Mucosa of rectum (tissue), 2 donors: ENCODE measurements at regions not wholly inside any gene's neighbourhood (a gene's known extent, or its start where the extent isn't known, plus 50 kb on each side); places are given as distances from the start of the nearest gene placed in this dataset.

ENCODE experiments used
- H3K27ac ChIP-seq, 2 donors: one replicate each; pipeline ENCODE4 v1.7.0; 2013; ENCODE audit warnings: inconsistent platforms in 2 of 2, low read depth in 2 of 2, low read length in 2 of 2
- H3K27me3 ChIP-seq, 2 donors: one replicate each; pipeline ENCODE4 v1.7.0; 2013; ENCODE audit warnings: low read length in 2 of 2; ENCODE audit not compliant: control insufficient read depth in 2 of 2, insufficient read depth in 2 of 2
- H3K36me3 ChIP-seq, 2 donors: one replicate each; pipeline ENCODE4 v1.7.0; 2013; ENCODE audit warnings: low read length in 2 of 2; ENCODE audit not compliant: control insufficient read depth in 2 of 2, insufficient read depth in 2 of 2
- H3K4me1 ChIP-seq, 2 donors: one replicate each; pipeline ENCODE4 v1.7.0; 2013; ENCODE audit warnings: low read length in 2 of 2, mild to moderate bottlenecking in 1 of 2; ENCODE audit not compliant: control insufficient read depth in 2 of 2, insufficient read depth in 2 of 2
- H3K4me3 ChIP-seq, 2 donors: one replicate each; pipeline ENCODE4 v1.7.0; 2013; ENCODE audit warnings: low read length in 2 of 2
- H3K9ac ChIP-seq, 2 donors: one replicate each; pipeline ENCODE4 v1.7.0; 2013; ENCODE audit warnings: low read length in 2 of 2, low read depth in 1 of 2, mild to moderate bottlenecking in 1 of 2
- H3K9me3 ChIP-seq, 2 donors: one replicate each; pipeline ENCODE4 v1.7.0; 2013; ENCODE audit warnings: low read length in 2 of 2; ENCODE audit not compliant: control insufficient read depth in 2 of 2
- donor health status: healthy.
- donor health status: Normal muscosa, but diverticular disease.

- Histone ChIP-seq H3K4me3 (no peak overlapping the region), H3K36me3 (no peaks in the 10 kb centered on the region), H3K4me1 (no peaks in the 10 kb centered on the region), H3K27me3 (no peaks in the 10 kb centered on the region), H3K9ac (no peak overlapping the region), H3K9me3 (no peaks in the 10 kb centered on the region), H3K27ac (no peak overlapping the region)
Observed at GRCh38 chr4:14769993-14770392, 232.3 kb upstream of the CPEB2 start.

- H3K4me1 ChIP-seq = no peaks in the 10 kb centered on the region
- H3K27me3 ChIP-seq = no peaks in the 10 kb centered on the region
- H3K9me3 ChIP-seq = no peaks in the 10 kb centered on the region
- no peaks in the 10 kb centered on the region for H3K36me3 ChIP-seq
- no peak overlapping the region for H3K4me3 ChIP-seq
- H3K9ac ChIP-seq = no peak overlapping the region
- H3K27ac ChIP-seq = no peak overlapping the region
Observed at GRCh38 chr4:14771094-14771493, 231.2 kb upstream of the CPEB2 start.

DNA sequence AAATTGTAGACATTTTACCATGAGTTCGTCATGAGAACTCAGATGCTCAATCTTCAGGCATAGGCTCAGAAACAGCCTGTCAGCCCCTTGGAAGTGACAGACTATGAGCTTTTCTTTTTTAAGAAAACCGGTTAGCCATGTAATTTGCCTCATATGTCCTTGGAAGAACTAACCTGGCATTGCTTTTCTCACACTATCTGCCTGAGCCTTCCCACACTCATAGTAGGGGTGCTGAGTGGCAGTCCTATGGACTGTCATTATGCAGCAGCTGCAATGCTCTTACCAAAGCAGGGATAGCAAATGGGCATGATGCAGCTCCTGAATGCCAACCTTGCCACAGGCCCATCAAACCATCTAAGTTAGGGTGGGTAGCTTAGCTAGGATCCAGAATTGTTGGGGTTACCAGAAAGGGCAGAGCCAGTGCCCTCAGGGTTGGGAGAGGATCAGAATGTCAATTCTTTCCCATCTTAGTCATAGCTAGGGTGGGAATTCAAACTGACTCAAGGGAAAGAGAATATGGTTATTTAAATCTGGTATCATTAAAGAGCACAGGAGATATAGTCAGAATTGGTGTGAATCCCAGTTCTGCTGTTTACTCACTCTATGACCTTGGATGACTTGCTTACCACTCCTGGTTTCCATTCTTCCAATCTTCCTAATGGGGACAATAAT lies 230.6 kb upstream of the CPEB2 start:
- Histone ChIP-seq H3K4me1 (no peaks in the 10 kb centered on the region), H3K4me3 (no peak overlapping the region), H3K27ac (no peak overlapping the region), H3K27me3 (no peaks in the 10 kb centered on the region), H3K9ac (no peak overlapping the region), H3K36me3 (no peaks in the 10 kb centered on the region), H3K9me3 (no peaks in the 10 kb centered on the region)

DNA sequence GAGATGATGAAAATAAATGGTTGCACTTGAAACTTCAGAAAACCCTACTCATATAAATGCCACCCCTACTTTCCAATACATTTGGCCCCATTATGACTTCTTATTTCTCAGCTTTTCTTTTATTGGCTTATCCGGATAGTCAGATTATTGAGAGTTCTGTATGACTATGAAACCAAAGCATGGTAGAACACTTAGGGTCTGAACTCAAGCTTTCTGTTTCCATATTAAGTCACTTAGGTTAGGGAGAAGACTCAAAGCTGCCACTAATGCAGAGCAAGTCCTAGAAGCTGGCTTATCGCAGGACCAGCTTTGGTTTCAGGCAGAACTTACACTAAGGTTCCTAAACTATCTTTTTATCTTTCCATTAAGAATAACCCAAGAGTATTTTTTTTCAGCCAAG lies 229.9 kb upstream of the CPEB2 start:
- no peak overlapping the region for H3K27ac ChIP-seq
- H3K4me3 ChIP-seq = no peak overlapping the region
- no peaks in the 10 kb centered on the region for H3K27me3 ChIP-seq
- H3K4me1 ChIP-seq = no peaks in the 10 kb centered on the region
- H3K9ac ChIP-seq = no peak overlapping the region
- H3K36me3 ChIP-seq = no peaks in the 10 kb centered on the region
- no peaks in the 10 kb centered on the region for H3K9me3 ChIP-seq

- H3K9me3 ChIP-seq = no peaks in the 10 kb centered on the region
- no peaks in the 10 kb centered on the region for H3K27me3 ChIP-seq
- H3K4me3 ChIP-seq = no peak overlapping the region
- no peak overlapping the region for H3K9ac ChIP-seq
- H3K27ac ChIP-seq = no peak overlapping the region
- no peaks in the 10 kb centered on the region for H3K36me3 ChIP-seq
- H3K4me1 ChIP-seq = no peaks in the 10 kb centered on the region
Observed at GRCh38 chr4:14783011-14783877, 219.0 kb upstream of the CPEB2 start.

- H3K36me3 ChIP-seq = no peaks in the 10 kb centered on the region
- H3K4me3 ChIP-seq = no peak overlapping the region
- no peaks in the 10 kb centered on the region for H3K9me3 ChIP-seq
- H3K27ac ChIP-seq = no peak overlapping the region
- H3K9ac ChIP-seq = no peak overlapping the region
- no peaks in the 10 kb centered on the region for H3K27me3 ChIP-seq
- H3K4me1 ChIP-seq = no peaks in the 10 kb centered on the region
Observed at GRCh38 chr4:14787221-14787620, 215.1 kb upstream of the CPEB2 start.

DNA sequence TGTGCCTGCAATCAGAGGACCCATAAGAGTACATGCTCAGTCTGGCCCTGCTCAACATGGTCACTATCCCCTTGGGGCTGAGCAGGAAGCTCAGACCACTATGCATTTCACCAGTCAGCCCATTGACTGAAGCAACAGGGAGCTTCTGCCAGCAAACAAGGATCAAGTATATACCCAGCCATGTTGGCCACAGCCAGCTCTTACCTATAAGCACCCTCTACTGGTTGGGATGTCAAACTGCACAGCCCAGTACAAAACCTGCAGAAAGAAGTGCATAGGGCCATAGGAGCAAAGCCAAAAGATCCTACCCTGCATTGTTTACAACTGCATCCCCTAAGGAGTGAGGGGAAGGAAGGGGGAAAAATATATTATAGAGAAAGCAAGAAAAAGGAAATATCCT lies 214.4 kb upstream of the CPEB2 start:
- H3K36me3 ChIP-seq = no peaks in the 10 kb centered on the region
- no peaks in the 10 kb centered on the region for H3K27me3 ChIP-seq
- no peaks in the 10 kb centered on the region for H3K9me3 ChIP-seq
- no peaks in the 10 kb centered on the region for H3K4me1 ChIP-seq
- no peak overlapping the region for H3K9ac ChIP-seq
- no peak overlapping the region for H3K27ac ChIP-seq
- H3K4me3 ChIP-seq = no peak overlapping the region

- H3K36me3 ChIP-seq = no peaks in the 10 kb centered on the region
- no peak overlapping the region for H3K9ac ChIP-seq
- no peak overlapping the region for H3K27ac ChIP-seq
- H3K4me1 ChIP-seq = no peaks in the 10 kb centered on the region
- H3K27me3 ChIP-seq = no peaks in the 10 kb centered on the region
- H3K9me3 ChIP-seq = no peaks in the 10 kb centered on the region
- H3K4me3 ChIP-seq = no peak overlapping the region
Observed at GRCh38 chr4:14790494-14790893, 211.8 kb upstream of the CPEB2 start.

DNA sequence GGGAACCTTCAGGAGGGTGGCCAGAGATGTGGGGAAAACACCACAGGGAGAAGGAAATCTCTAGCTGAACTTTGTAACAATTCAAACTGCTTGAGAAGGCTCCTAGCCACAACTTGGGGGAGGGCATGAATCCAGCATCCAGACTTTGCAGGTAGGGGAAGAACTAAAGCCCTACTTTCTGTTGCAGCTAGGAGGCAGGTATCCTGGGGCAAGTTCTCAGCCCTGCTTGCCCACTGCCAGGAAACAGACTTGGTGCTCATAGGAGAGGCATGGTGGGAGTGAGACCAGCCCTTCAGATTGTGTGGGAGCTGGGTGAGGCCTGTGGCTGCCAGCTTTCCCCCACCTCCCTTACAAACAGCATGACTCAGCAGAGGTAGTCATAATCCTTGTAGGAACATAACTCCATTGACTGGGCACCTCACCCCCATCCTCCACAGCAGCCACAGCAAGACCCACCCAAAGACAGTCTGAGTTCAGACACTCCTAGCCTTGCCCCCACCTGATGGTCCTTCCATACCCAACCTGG lies 209.5 kb upstream of the CPEB2 start:
- Histone ChIP-seq H3K4me3 (no peak overlapping the region), H3K27me3 (no peaks in the 10 kb centered on the region), H3K4me1 (no peaks in the 10 kb centered on the region), H3K9ac (no peak overlapping the region), H3K27ac (no peak overlapping the region), H3K36me3 (no peaks in the 10 kb centered on the region), H3K9me3 (no peaks in the 10 kb centered on the region)

- H3K9ac ChIP-seq = no peak overlapping the region
- no peaks in the 10 kb centered on the region for H3K36me3 ChIP-seq
Observed at GRCh38 chr4:14800977-14801376, 201.3 kb upstream of the CPEB2 start.

More at GRCh38 chr4:14800977-14801376, 201.3 kb upstream of the CPEB2 start:
- Histone ChIP-seq H3K4me3 (no peak overlapping the region), H3K27ac (no peak overlapping the region), H3K9me3 (no peaks in the 10 kb centered on the region), H3K27me3 (no peaks in the 10 kb centered on the region), H3K4me1 (no peaks in the 10 kb centered on the region)
